ENCODE measurements at regions not wholly inside any gene's neighbourhood (a gene's known extent, or its start where the extent isn't known, plus 50 kb on each side); places are given as distances from the start of the nearest gene placed in this dataset.

- TF ChIP-seq POLR2AphosphoS5 (IDR thresholded peaks at IDR 0.05; ENCODE audit: borderline replicate concordance, low read depth, low read length): no peak
- no peak for TF ChIP-seq EZH2 (IDR thresholded peaks at IDR 0.05)
Observed at GRCh38 chr20:4401601-4402000, 152.5 kb upstream of the ADRA1D start.
